Loucy (cell line): ENCODE measurements at regions not wholly inside any gene's neighbourhood (a gene's known extent, or its start where the extent isn't known, plus 50 kb on each side); places are given as distances from the start of the nearest gene placed in this dataset.

ENCODE experiments used
- H2AFZ ChIP-seq: fragments of 200-600 bp; sonication (generic); 2 replicates; pipeline ENCODE4 v1.6.0; 2016; ENCODE audit warnings: antibody characterized with exemption, mild to moderate bottlenecking, low read length, moderate library complexity
- H3F3A ChIP-seq: fragments of 200-600 bp; 2 replicates; pipeline ENCODE4 v1.6.0; 2016; ENCODE audit warnings: antibody characterized with exemption, low read depth, mild to moderate bottlenecking
- H3K27me3 ChIP-seq: fragments of 200-600 bp; sonication (generic); 2 replicates; pipeline ENCODE4 v1.6.1; 2014; ENCODE audit warnings: low read length, mild to moderate bottlenecking; ENCODE audit not compliant: insufficient read depth, poor library complexity, severe bottlenecking
- H3K36me3 ChIP-seq: fragments of 200-600 bp; sonication (generic); 2 replicates; pipeline ENCODE4 v1.6.1; 2016; ENCODE audit warnings: low read length; ENCODE audit not compliant: insufficient read depth
- H3K4me1 ChIP-seq: fragments of 200-600 bp; sonication (generic); 2 replicates; pipeline ENCODE4 v1.5.1; 2014; ENCODE audit warnings: low read length, mild to moderate bottlenecking; ENCODE audit not compliant: insufficient read depth, poor library complexity, severe bottlenecking
- H3K4me2 ChIP-seq: fragments of 200-600 bp; sonication (generic); 2 replicates; pipeline ENCODE4 v1.6.0; 2014; ENCODE audit warnings: antibody characterized with exemption, low read length, low read depth, mild to moderate bottlenecking; ENCODE audit not compliant: poor library complexity, severe bottlenecking
- H3K4me3 ChIP-seq: fragments of 200-600 bp; sonication (generic); 2 replicates; pipeline ENCODE4 v1.5.1; 2014; ENCODE audit warnings: low read length, mild to moderate bottlenecking, mixed read lengths; ENCODE audit not compliant: poor library complexity, severe bottlenecking
- H3K79me2 ChIP-seq: fragments of 200-600 bp; sonication (generic); 2 replicates; pipeline ENCODE4 v1.6.1; 2014; ENCODE audit warnings: low read length; ENCODE audit not compliant: insufficient read depth
- H3K9ac ChIP-seq: fragments of 200-600 bp; sonication (generic); 2 replicates; pipeline ENCODE4 v1.6.0; 2014; ENCODE audit warnings: mild to moderate bottlenecking, low read depth, low read length, moderate library complexity; ENCODE audit not compliant: poor library complexity, severe bottlenecking
- H3K9me2 ChIP-seq: fragments of 200-600 bp; sonication (generic); replicated peaks from 2 replicates; pipeline ENCODE4 v1.6.1; 2016; ENCODE audit warnings: low read depth, low read length, mixed read lengths
- H3K9me3 ChIP-seq: fragments of 200-600 bp; sonication (generic); 2 replicates; pipeline ENCODE4 v1.6.1; 2014; ENCODE audit warnings: mild to moderate bottlenecking, antibody characterized with exemption, low read length, low read depth; ENCODE audit not compliant: insufficient read depth
- H4K20me1 ChIP-seq: fragments of 200-600 bp; sonication (generic); 2 replicates; pipeline ENCODE4 v1.6.0; 2014; ENCODE audit warnings: antibody characterized with exemption, low read length, mild to moderate bottlenecking; ENCODE audit not compliant: insufficient read depth, poor library complexity, severe bottlenecking
- CTCF ChIP-seq: fragments of 200-600 bp; sonication (generic); conservative IDR thresholded peaks from 2 replicates; pipeline ENCODE4 v1.5.1; 2014; ENCODE audit warnings: mild to moderate bottlenecking, antibody characterized with exemption, low read length
- EZH2phosphoT487 ChIP-seq: fragments of 200-600 bp; IDR thresholded peaks from 2 replicates; pipeline ENCODE4 v1.6.1; 2018; ENCODE audit warnings: antibody characterized with exemption, mild to moderate bottlenecking, moderate library complexity, borderline replicate concordance

GRCh38 chr4:57280481-57280880, 170.3 kb upstream of the IGFBP7 start:
- Histone ChIP-seq H3K4me3 (no peak overlapping the region), H3K9ac (no peak overlapping the region), H3K4me1 (no peaks in the 10 kb centered on the region), H3K36me3 (no peaks in the 10 kb centered on the region), H3K4me2 (no peak overlapping the region), H3K27me3 (no peaks in the 10 kb centered on the region), H3F3A (no peaks in the 10 kb centered on the region), H2AFZ (no peak overlapping the region), H3K9me2 (no peaks in the 10 kb centered on the region), H3K9me3 (no peaks in the 10 kb centered on the region), H3K79me2 (no peaks in the 10 kb centered on the region), H4K20me1 (no peaks in the 10 kb centered on the region)
- TF ChIP-seq CTCF (no peak), EZH2phosphoT487 (no peak)

- no peak overlapping the region for H3K9ac ChIP-seq
- H2AFZ ChIP-seq = no peak overlapping the region
Measured at GRCh38 chr4:57278780-57279179, 168.6 kb upstream of the IGFBP7 start.

GRCh38 chr4:57274082-57274481, 163.9 kb upstream of the IGFBP7 start:
- H3K4me3 ChIP-seq = no peak overlapping the region
- H3K79me2 ChIP-seq = no peaks in the 10 kb centered on the region
- H3F3A ChIP-seq = no peaks in the 10 kb centered on the region
- no peaks in the 10 kb centered on the region for H3K27me3 ChIP-seq
- H2AFZ ChIP-seq = no peak overlapping the region
- H3K36me3 ChIP-seq = no peaks in the 10 kb centered on the region
- no peak overlapping the region for H3K4me2 ChIP-seq
- no peaks in the 10 kb centered on the region for H4K20me1 ChIP-seq
- no peaks in the 10 kb centered on the region for H3K9me3 ChIP-seq
- no peaks in the 10 kb centered on the region for H3K9me2 ChIP-seq
- no peak overlapping the region for H3K9ac ChIP-seq
- no peaks in the 10 kb centered on the region for H3K4me1 ChIP-seq
- no peak for TF ChIP-seq CTCF

More at GRCh38 chr4:57278780-57279179, 168.6 kb upstream of the IGFBP7 start:
- no peaks in the 10 kb centered on the region for H3K9me3 ChIP-seq
- H4K20me1 ChIP-seq = no peaks in the 10 kb centered on the region
- no peaks in the 10 kb centered on the region for H3F3A ChIP-seq
- H3K27me3 ChIP-seq = no peaks in the 10 kb centered on the region
- no peaks in the 10 kb centered on the region for H3K9me2 ChIP-seq
- no peaks in the 10 kb centered on the region for H3K79me2 ChIP-seq
- H3K4me3 ChIP-seq = no peak overlapping the region
- H3K36me3 ChIP-seq = no peaks in the 10 kb centered on the region
- H3K4me2 ChIP-seq = no peak overlapping the region
- no peak for TF ChIP-seq EZH2phosphoT487
- no peak for TF ChIP-seq CTCF
- H3K4me1 ChIP-seq = no peaks in the 10 kb centered on the region
